ENCODE measurements at regions not wholly inside any gene's neighbourhood (a gene's known extent, or its start where the extent isn't known, plus 50 kb on each side); places are given as distances from the start of the nearest gene placed in this dataset.
A peak's percentile ranks its signal among the peaks of the same experiment; 100 is the strongest.

GRCh38 chr6:25085756-25086155, 150.0 kb upstream of the RIPOR2 start:
- peaks cover 15% of the 10 kb centered on the region for H3K4me1 Mint-ChIP-seq (ENCODE audit: unreplicated experiment)
- DNase-seq (ENCODE audit: extremely low spot score, unreplicated experiment), result no peak
- H3K27me3 Mint-ChIP-seq (ENCODE audit: unreplicated experiment), result no peaks in the 10 kb centered on the region
- H3K27ac Mint-ChIP-seq (ENCODE audit: unreplicated experiment), result no peak overlapping the region
- TF ChIP-seq, protein P1, sequence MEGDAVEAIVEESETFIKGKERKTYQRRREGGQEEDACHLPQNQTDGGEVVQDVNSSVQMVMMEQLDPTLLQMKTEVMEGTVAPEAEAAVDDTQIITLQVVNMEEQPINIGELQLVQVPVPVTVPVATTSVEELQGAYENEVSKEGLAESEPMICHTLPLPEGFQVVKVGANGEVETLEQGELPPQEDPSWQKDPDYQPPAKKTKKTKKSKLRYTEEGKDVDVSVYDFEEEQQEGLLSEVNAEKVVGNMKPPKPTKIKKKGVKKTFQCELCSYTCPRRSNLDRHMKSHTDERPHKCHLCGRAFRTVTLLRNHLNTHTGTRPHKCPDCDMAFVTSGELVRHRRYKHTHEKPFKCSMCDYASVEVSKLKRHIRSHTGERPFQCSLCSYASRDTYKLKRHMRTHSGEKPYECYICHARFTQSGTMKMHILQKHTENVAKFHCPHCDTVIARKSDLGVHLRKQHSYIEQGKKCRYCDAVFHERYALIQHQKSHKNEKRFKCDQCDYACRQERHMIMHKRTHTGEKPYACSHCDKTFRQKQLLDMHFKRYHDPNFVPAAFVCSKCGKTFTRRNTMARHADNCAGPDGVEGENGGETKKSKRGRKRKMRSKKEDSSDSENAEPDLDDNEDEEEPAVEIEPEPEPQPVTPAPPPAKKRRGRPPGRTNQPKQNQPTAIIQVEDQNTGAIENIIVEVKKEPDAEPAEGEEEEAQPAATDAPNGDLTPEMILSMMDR (IDR thresholded peaks at IDR 0.05), result no peak
- no peaks in the 10 kb centered on the region for H3K36me3 Mint-ChIP-seq (ENCODE audit: unreplicated experiment)
- H3K4me3 Mint-ChIP-seq (ENCODE audit: unreplicated experiment), result no peak overlapping the region
- H3K9me3 Mint-ChIP-seq (ENCODE audit: unreplicated experiment), result no peaks in the 10 kb centered on the region

DNA sequence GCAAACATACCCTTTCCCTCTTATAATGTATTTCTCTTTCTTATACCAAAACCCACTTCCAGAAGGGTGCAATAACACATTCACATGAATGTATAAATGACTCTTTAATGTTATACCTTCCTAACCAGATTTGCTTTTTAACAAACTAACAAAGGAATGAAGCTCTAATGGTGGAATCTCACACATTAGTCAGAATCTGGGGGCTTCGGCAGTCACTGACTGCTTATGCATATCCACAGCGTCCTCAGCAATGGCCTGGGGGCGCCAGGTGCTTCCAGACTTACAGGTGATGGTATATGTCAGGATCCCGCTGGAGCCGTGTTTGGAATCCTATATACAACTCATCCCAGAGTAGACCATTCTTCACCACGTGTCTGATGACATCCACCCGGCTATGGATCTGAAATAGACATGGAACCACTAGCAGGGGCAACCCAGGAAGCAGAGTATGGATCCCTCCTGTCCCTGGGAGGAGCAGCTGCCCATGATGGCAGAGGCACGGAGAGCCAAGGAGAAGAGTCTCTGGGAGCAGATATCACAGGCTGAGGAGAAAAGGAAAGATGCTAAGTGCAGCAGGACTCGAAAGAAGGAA, 150.8 kb upstream of the RIPOR2 start:
- Mint-ChIP-seq H3K36me3 (ENCODE audit: unreplicated experiment) (no peaks in the 10 kb centered on the region), H3K27ac (ENCODE audit: unreplicated experiment) (no peak overlapping the region), H3K9me3 (ENCODE audit: unreplicated experiment) (no peaks in the 10 kb centered on the region), H3K4me3 (ENCODE audit: unreplicated experiment) (no peak overlapping the region), H3K4me1 (ENCODE audit: unreplicated experiment) (peaks cover 15% of the 10 kb centered on the region), H3K27me3 (ENCODE audit: unreplicated experiment) (no peaks in the 10 kb centered on the region)
- no peak for DNase-seq (ENCODE audit: extremely low spot score, unreplicated experiment)
- TF ChIP-seq, protein P1 (IDR thresholded peaks at IDR 0.05), result no peak

DNA sequence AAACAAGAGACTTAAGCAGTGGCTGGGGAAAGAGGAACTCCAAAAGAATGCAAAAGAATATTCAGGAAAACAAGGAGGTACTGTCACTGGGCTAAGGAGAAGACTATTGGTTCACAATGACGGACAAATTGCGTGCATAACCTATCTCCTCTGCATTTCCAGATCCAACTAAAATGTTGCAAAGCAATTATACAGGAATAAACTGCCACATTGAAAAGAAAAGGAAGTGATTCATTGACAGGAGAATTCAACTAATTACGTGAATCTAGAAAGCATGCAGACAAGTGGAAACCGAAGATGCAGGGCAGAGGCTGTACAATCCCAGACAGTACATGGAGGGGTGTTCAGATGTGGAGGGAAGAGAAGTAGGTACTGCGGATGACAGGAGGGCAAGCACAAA, 152.8 kb upstream of the RIPOR2 start:
- Mint-ChIP-seq H3K27ac (ENCODE audit: unreplicated experiment) (no peak overlapping the region), H3K4me1 (ENCODE audit: unreplicated experiment) (peaks cover 15% of the 10 kb centered on the region), H3K9me3 (ENCODE audit: unreplicated experiment) (no peaks in the 10 kb centered on the region), H3K27me3 (ENCODE audit: unreplicated experiment) (no peaks in the 10 kb centered on the region), H3K4me3 (ENCODE audit: unreplicated experiment) (no peak overlapping the region), H3K36me3 (ENCODE audit: unreplicated experiment) (no peaks in the 10 kb centered on the region)
- TF ChIP-seq, protein P1 (IDR thresholded peaks at IDR 0.05), result no peak
- no peak for DNase-seq (ENCODE audit: extremely low spot score, unreplicated experiment)

- Mint-ChIP-seq H3K4me1 (ENCODE audit: unreplicated experiment) (peaks cover 15% of the 10 kb centered on the region), H3K36me3 (ENCODE audit: unreplicated experiment) (no peaks in the 10 kb centered on the region), H3K4me3 (ENCODE audit: unreplicated experiment) (no peak overlapping the region), H3K27ac (ENCODE audit: unreplicated experiment) (peak overlapping the region; percentile 3), H3K9me3 (ENCODE audit: unreplicated experiment) (no peaks in the 10 kb centered on the region), H3K27me3 (ENCODE audit: unreplicated experiment) (no peaks in the 10 kb centered on the region)
- DNase-seq (ENCODE audit: extremely low spot score, unreplicated experiment), result no peak
- TF ChIP-seq, protein P1 (IDR thresholded peaks at IDR 0.05), result no peak
These were observed 153.7 kb upstream of the RIPOR2 start for GRCh38 chr6:25089442-25089841.

DNA sequence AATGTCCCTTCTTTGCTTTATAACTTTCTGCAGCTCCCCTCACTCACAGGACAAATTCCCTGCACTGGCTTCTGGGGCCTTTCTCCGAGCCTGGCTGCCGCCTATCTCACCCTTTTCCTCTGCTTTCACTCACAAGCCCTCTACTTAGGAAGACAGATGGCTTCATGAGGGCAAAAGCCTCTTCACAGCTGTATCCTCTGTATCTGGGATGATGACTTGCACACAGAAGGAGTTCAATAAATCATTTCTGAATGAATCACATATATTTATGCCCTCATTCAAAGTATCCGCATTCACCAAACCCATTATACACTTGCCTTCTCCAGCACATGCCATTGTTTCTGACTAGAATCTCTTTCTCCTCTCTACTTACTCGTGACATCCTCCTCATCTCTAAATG, 159.0 kb upstream of the RIPOR2 start:
- H3K4me1 Mint-ChIP-seq (ENCODE audit: unreplicated experiment), result no peaks in the 10 kb centered on the region
- H3K27me3 Mint-ChIP-seq (ENCODE audit: unreplicated experiment), result no peaks in the 10 kb centered on the region
- H3K36me3 Mint-ChIP-seq (ENCODE audit: unreplicated experiment), result no peaks in the 10 kb centered on the region
- no peak for DNase-seq (ENCODE audit: extremely low spot score, unreplicated experiment)
- H3K4me3 Mint-ChIP-seq (ENCODE audit: unreplicated experiment), result no peak overlapping the region
- TF ChIP-seq, protein P1 (IDR thresholded peaks at IDR 0.05), result no peak
- no peak overlapping the region for H3K27ac Mint-ChIP-seq (ENCODE audit: unreplicated experiment)
- H3K9me3 Mint-ChIP-seq (ENCODE audit: unreplicated experiment), result no peaks in the 10 kb centered on the region

All from osteocyte (in vitro differentiated cells).